GM12864 (cell line): ENCODE measurements at regions not wholly inside any gene's neighbourhood (a gene's known extent, or its start where the extent isn't known, plus 50 kb on each side); places are given as distances from the start of the nearest gene placed in this dataset.

Experiments
- DNase-seq: peaks from one replicate; pipeline ENCODE4 v3.0.0-alpha.2; 2011; ENCODE audit warnings: low read depth
- H3K4me3 ChIP-seq: 2 replicates; pipeline ENCODE4 v1.5.1; 2011; ENCODE audit warnings: mild to moderate bottlenecking, low read depth, low read length, control low read depth
- CTCF ChIP-seq: IDR thresholded peaks from 2 replicates; pipeline ENCODE4 v1.5.1; 2011; ENCODE audit warnings: low read depth, mild to moderate bottlenecking, moderate library complexity, low read length, control low read depth, inconsistent platforms; ENCODE audit errors: missing control alignments

DNA sequence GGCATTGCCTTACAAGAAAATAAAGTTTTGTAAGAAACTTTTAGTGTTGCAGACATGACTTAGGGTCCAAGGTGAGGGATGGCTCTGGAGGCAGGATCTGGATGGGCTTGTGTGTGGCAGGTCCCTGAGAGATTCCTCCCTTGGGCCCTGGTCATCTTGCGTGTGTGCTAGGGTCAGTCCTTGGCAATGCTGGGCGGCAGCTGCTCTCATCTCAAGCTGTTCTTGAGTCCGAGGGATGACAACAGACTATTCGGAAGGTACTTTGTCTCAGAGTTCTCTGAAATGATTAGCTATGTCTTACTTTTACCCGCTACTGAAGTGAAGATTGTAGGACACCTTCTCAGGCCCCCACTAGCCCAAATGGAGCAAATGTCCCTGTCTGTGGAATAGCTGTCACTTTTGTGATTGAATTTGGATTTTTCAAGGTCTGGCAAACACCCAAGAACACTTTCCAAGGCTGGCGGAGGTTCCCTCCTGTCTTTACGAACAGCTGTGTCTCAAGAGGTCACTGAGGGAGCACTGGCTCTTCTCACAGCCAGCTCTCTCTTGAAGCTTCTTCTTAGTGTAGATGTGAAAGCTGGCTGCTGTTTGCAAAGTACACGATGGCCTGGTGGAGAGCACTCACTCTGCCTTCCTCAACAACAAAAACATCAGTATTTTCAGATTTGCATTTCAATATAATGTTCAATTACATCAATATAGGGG, 253.6 kb downstream of the STK31 start:
- no peak overlapping the region for H3K4me3 ChIP-seq
- no peak for DNase-seq
- TF ChIP-seq CTCF: no peak

GRCh38 chr7:23964715-23965114, 254.7 kb downstream of the STK31 start:
- no peak for DNase-seq
- no peak overlapping the region for H3K4me3 ChIP-seq
- TF ChIP-seq CTCF: no peak

DNA sequence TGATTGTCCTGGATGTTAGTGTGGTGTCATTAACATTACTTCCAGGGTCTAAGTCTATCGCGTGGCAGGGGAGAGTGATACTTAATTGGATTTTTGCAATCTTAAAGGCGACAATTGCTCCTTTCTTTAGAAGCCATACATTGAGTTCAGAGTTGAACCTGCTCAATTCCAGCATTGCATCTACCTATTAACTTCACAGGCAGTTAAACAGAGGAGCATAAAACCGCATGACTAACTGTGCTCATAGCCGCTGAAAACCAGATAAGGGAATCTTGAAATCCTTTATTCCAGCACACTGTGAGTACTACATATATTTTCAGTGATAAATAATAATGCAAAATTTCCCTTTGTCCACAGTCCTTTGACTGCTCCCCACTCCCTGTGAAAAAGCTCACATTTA, 255.3 kb downstream of the STK31 start:
- no peak for TF ChIP-seq CTCF

GRCh38 chr7:23966941-23967340, 256.9 kb downstream of the STK31 start:
- H3K4me3 ChIP-seq: no peak overlapping the region
- DNase-seq: no peak
- TF ChIP-seq CTCF: no peak

More for the DNA sequence above, 255.3 kb downstream of the STK31 start:
- no peak for DNase-seq
- H3K4me3 ChIP-seq: no peak overlapping the region

DNA sequence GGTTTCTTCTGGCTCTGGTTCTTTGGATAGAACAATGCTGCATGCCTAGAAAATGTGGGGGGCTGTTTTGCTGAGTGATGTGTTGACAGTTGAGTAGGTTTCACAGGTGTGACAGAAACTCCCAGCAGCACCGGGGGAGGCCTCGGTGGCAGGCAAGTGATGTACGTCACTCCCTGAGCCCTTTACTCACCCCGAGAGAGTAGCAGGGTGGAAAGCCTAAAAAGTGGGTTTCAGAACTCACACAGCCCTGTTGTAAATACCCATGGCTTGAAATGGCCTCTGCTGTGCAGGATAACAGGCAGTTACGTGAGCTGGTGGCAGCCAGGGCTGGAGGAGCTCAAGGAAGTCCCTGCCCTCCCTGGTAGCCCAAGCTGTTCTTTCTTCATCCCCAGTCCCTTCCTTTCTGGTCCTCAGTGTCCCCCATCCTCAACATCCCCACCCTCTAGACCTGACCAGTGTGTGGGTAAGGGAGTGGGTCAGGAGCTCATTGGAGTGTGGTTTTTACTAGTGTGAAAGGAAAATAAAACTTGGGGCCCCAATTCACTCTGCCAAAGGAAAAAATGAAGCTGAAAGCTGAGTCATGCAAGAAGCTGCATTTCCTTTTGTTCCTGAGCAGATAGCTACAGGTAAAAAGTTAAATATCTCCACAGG, 258.1 kb downstream of the STK31 start:
- DNase-seq: no peak
- H3K4me3 ChIP-seq: no peak overlapping the region
- no peak for TF ChIP-seq CTCF

DNA sequence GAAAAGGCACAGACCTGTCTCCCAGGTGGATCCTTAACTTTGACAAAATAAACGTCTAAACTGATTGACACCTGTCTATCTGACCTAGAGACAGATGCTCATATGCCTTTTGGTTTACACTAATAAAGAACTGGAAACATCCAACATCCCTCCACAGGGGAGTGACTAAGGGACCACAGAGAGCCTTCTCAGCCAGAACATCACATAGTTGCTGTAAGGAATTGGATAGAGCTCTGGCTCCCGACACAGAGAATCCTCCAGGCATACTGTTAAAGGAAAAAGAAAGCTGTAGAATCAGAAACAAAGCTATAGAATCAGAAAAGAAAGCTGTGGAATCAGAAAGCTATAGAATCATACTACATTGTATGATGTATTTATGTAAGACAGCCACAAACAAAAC, 258.8 kb downstream of the STK31 start:
- H3K4me3 ChIP-seq: no peak overlapping the region
- TF ChIP-seq CTCF: no peak
- DNase-seq: no peak

DNA sequence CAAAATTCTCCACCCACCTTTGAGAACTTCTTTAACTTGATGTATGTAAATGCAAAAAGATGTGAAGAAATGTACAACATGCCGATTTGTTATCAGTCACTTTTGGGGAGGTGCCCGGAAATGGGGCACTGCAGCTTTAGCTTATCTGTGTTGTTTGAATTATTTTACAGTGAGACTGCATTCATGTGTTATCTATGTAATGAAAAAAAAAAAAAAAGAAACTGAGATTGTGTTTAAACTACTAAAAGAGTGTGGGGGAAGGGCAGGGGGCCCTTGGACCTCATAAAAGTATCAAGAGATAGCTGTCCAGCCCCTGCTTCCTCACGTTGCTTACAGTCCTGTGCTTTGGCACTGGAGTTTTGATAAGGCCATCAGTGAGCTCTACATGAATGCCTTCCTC, 259.4 kb downstream of the STK31 start:
- DNase-seq: no peak
- no peak overlapping the region for H3K4me3 ChIP-seq
- TF ChIP-seq CTCF: no peak
